ENCODE measurements at regions not wholly inside any gene's neighbourhood (a gene's known extent, or its start where the extent isn't known, plus 50 kb on each side); places are given as distances from the start of the nearest gene placed in this dataset.
"Not testable (repeated sequence)": the region's sequence is repeated elsewhere in the genome, so short reads cannot be mapped to it uniquely, and the experiment has no call there.

DNA sequence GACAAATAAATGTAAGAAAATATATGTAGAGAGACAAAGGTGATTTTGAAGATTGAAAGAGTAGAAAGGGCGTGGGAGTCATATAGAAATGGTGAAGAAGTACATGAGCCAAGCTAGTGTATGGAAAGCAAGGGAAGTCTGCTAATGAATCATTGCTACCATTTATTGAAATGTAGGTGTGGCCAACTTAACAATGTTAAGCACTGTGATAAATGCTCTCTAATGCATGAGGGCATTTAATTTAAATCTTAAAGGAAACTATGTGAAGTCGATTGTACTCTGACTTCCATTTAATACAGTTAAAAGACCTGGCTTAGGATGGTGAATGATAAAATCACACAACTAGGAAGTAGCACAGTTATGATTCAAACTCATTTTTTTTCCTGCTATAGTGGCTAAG lies 219.9 kb downstream of the CASP12 start:
- Histone ChIP-seq H3K9ac (ENCODE audit: low read depth, low read length, poor library complexity, severe bottlenecking) (no peak overlapping the region), H4K20me1 (ENCODE audit: insufficient read depth, low read length, poor library complexity, severe bottlenecking) (no peaks in the 10 kb centered on the region), H3K4me1 (ENCODE audit: insufficient read depth, low read length, poor library complexity, severe bottlenecking) (peaks cover 13% of the 10 kb centered on the region), H3F3A (ENCODE audit: low read depth) (no peaks in the 10 kb centered on the region), H2AFZ (ENCODE audit: low read length) (0 out of 2 replicates have a peak overlapping the region, but pooled peaks have one; percentile 51), H3K4me3 (ENCODE audit: low read length, poor library complexity, severe bottlenecking) (no peak overlapping the region), H3K79me2 (ENCODE audit: insufficient read depth, low read length) (no peaks in the 10 kb centered on the region), H3K9me3 (ENCODE audit: insufficient read depth, low read depth, low read length) (no peaks in the 10 kb centered on the region), H3K27me3 (ENCODE audit: insufficient read depth, low read length, poor library complexity, severe bottlenecking) (no peaks in the 10 kb centered on the region), H3K36me3 (ENCODE audit: insufficient read depth, low read length) (no peaks in the 10 kb centered on the region), H3K9me2 (replicated peaks; ENCODE audit: low read depth, low read length) (no peaks in the 10 kb centered on the region), H3K4me2 (ENCODE audit: low read depth, low read length, poor library complexity, severe bottlenecking) (no peak overlapping the region)
- TF ChIP-seq, protein P1, sequence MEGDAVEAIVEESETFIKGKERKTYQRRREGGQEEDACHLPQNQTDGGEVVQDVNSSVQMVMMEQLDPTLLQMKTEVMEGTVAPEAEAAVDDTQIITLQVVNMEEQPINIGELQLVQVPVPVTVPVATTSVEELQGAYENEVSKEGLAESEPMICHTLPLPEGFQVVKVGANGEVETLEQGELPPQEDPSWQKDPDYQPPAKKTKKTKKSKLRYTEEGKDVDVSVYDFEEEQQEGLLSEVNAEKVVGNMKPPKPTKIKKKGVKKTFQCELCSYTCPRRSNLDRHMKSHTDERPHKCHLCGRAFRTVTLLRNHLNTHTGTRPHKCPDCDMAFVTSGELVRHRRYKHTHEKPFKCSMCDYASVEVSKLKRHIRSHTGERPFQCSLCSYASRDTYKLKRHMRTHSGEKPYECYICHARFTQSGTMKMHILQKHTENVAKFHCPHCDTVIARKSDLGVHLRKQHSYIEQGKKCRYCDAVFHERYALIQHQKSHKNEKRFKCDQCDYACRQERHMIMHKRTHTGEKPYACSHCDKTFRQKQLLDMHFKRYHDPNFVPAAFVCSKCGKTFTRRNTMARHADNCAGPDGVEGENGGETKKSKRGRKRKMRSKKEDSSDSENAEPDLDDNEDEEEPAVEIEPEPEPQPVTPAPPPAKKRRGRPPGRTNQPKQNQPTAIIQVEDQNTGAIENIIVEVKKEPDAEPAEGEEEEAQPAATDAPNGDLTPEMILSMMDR (conservative IDR thresholded peaks at IDR 0.05; ENCODE audit: low read length) = no peak
- no peak for TF ChIP-seq EZH2phosphoT487 (IDR thresholded peaks at IDR 0.05; ENCODE audit: borderline replicate concordance)

DNA sequence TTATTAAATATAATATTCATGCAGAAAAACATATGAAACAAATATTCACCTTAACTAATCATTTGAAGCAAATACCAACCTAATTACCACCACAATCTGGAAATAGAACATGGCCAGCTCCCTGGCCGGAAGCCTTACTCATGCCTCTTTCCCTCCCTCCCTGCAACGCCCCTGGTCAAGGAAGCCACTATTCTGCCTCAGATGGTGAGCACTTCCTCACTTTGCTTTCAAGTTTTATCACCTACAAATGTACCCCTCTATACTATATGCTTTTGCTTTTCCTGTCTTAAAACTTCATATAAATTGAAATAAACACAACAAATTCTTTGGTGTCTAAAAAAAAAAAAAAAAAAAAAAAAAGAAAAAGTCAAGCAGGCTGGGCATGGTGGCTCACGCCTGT lies 221.2 kb downstream of the CASP12 start:
- not testable (repeated sequence) for H3K9me2 ChIP-seq (replicated peaks; ENCODE audit: low read depth, low read length)

DNA sequence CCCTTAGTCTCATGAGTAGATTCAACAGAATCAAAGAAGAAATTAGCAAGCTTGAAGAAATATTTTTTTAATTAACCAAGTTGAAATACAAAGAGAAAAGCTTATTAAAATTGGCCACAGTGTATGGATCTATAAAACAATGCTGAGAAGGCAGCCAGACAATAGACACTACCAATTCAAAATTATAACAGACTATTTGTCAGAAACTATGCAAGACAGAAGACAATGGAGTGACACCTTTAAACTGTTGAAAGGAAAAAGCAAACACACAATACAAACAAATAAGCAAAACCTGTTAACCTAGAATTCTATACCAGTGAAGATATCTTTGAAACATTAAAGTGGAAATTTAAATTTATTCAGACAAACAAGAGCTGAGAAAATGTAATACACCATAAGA lies 225.4 kb downstream of the CASP12 start:
- H3K36me3 ChIP-seq (ENCODE audit: insufficient read depth, low read length) = no peaks in the 10 kb centered on the region; the same call in 1 of the 2 replicates
- H3K27me3 ChIP-seq (ENCODE audit: insufficient read depth, low read length, poor library complexity, severe bottlenecking) = no peaks in the 10 kb centered on the region

More for the DNA sequence above, 221.2 kb downstream of the CASP12 start:
- H3K4me1 ChIP-seq (ENCODE audit: insufficient read depth, low read length, poor library complexity, severe bottlenecking) = peaks cover 13% of the 10 kb centered on the region
- H3K9me3 ChIP-seq (ENCODE audit: insufficient read depth, low read depth, low read length); H3K27me3 ChIP-seq (ENCODE audit: insufficient read depth, low read length, poor library complexity, severe bottlenecking); H3K79me2 ChIP-seq (ENCODE audit: insufficient read depth, low read length); H3F3A ChIP-seq (ENCODE audit: low read depth); H3K9ac ChIP-seq (ENCODE audit: low read depth, low read length, poor library complexity, severe bottlenecking); H2AFZ ChIP-seq (ENCODE audit: low read length); H3K4me3 ChIP-seq (ENCODE audit: low read length, poor library complexity, severe bottlenecking); H3K36me3 ChIP-seq (ENCODE audit: insufficient read depth, low read length); H4K20me1 ChIP-seq (ENCODE audit: insufficient read depth, low read length, poor library complexity, severe bottlenecking); H3K4me2 ChIP-seq (ENCODE audit: low read depth, low read length, poor library complexity, severe bottlenecking): not testable (repeated sequence)

More for the DNA sequence above, 225.4 kb downstream of the CASP12 start:
- no peaks in the 10 kb centered on the region for H3F3A ChIP-seq (ENCODE audit: low read depth)
- H3K79me2 ChIP-seq (ENCODE audit: insufficient read depth, low read length) = no peaks in the 10 kb centered on the region
- H2AFZ ChIP-seq (ENCODE audit: low read length) = no peak overlapping the region
- H3K9me3 ChIP-seq (ENCODE audit: insufficient read depth, low read depth, low read length) = 0 out of 2 replicates have a peak, but pooled peaks cover 4% of the 10 kb centered on the region
- peaks cover 20% of the 10 kb centered on the region for H3K4me1 ChIP-seq (ENCODE audit: insufficient read depth, low read length, poor library complexity, severe bottlenecking)
- no peak overlapping the region for H3K4me3 ChIP-seq (ENCODE audit: low read length, poor library complexity, severe bottlenecking)
- H3K9me2 ChIP-seq (replicated peaks; ENCODE audit: low read depth, low read length) = no peaks in the 10 kb centered on the region
- no peak for TF ChIP-seq EZH2phosphoT487 (IDR thresholded peaks at IDR 0.05; ENCODE audit: borderline replicate concordance)
- TF ChIP-seq, protein P1 (conservative IDR thresholded peaks at IDR 0.05; ENCODE audit: low read length) = no peak
- no peak overlapping the region for H3K4me2 ChIP-seq (ENCODE audit: low read depth, low read length, poor library complexity, severe bottlenecking)
- no peak overlapping the region for H3K9ac ChIP-seq (ENCODE audit: low read depth, low read length, poor library complexity, severe bottlenecking)
- no peaks in the 10 kb centered on the region for H4K20me1 ChIP-seq (ENCODE audit: insufficient read depth, low read length, poor library complexity, severe bottlenecking)

All from Loucy (cell line).